Stimulated activated memory B cell treated with anti-CD40 and anti-IgM and Interleukin-4, amounts not matched to agents 10 μg/mL and 1 μg/mL and 100 μg/mL, for 72 hours (primary cell): ENCODE measurements at regions not wholly inside any gene's neighbourhood (a gene's known extent, or its start where the extent isn't known, plus 50 kb on each side); places are given as distances from the start of the nearest gene placed in this dataset.

Experiments used
- ATAC-seq: fragments of 150-1000 bp; cut with Tn5 transposase; 2 replicates; pipeline ENCODE4 v1.10.0; 2021
- H3K27ac Mint-ChIP-seq: one replicate; pipeline ENCODE4 v1.8.0; 2022; ENCODE audit warnings: mild to moderate bottlenecking, mixed read lengths
- H3K27me3 Mint-ChIP-seq: one replicate; pipeline ENCODE4 v1.8.0; 2022; ENCODE audit warnings: mixed read lengths
- H3K36me3 Mint-ChIP-seq: one replicate; pipeline ENCODE4 v1.8.0; 2022; ENCODE audit warnings: mixed read lengths
- H3K4me1 Mint-ChIP-seq: one replicate; pipeline ENCODE4 v1.8.0; 2022; ENCODE audit warnings: mixed read lengths
- H3K4me3 Mint-ChIP-seq: one replicate; pipeline ENCODE4 v1.8.0; 2022; ENCODE audit warnings: mild to moderate bottlenecking, moderate library complexity, mixed read lengths
- H3K9me3 Mint-ChIP-seq: one replicate; pipeline ENCODE4 v1.8.0; 2022; ENCODE audit warnings: mixed read lengths

DNA sequence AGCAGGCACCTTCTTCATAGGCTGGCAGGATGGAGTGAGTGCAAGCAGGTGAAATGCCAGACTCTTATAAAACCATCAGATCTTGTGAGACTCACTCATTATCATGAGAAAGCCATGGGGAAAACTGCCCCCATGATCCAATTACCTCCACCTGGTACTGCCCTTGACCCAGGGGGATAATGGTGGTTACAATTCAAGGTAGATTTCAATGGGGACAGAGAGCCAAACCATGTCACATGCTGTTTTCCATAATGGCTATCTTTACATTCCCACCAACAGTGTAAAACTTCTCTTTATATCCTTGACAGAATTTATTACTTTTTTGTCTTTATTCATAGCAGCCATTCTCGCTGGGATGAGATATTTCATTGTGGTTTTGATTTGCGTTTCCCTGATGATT, 663.0 kb upstream of the AGA start:
- Mint-ChIP-seq H3K4me3 (no peak overlapping the region), H3K4me1 (no peaks in the 10 kb centered on the region), H3K27me3 (no peaks in the 10 kb centered on the region), H3K9me3 (peaks cover 9% of the 10 kb centered on the region), H3K27ac (no peak overlapping the region), H3K36me3 (no peaks in the 10 kb centered on the region)
- ATAC-seq: no peak

DNA sequence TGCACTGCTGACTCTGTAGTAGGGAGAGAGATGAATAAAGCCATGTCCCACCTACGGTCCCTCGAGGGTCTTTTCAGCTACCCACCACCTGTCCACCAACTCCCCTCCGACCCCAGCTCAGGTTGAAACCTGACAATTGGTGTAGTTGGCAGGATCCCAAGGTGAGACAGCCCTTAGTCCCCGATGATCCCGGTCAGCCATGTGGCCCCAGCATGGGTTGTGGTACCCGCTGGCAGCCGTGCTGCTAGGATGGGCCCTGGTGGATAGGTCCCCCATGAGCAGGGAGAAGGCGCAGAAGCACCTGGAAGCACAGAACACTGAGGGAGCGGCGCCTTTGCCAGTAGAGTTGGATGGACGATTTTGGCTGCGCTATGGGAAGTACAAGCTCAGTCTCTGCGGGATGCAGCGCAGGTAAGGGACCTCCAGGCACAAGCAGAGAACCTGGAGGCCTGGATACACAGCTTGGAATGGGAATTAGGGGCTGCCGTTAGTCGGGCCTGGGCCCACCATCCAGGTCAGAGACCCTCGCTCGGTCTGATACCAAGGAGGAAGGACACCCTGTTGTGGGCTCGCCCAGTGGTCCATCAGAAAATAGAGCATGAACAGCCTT, 694.6 kb upstream of the AGA start:
- ATAC-seq: no peak
- Mint-ChIP-seq H3K9me3 (peaks cover 3% of the 10 kb centered on the region), H3K27ac (no peak overlapping the region), H3K36me3 (no peaks in the 10 kb centered on the region), H3K4me1 (no peaks in the 10 kb centered on the region), H3K27me3 (no peaks in the 10 kb centered on the region), H3K4me3 (no peak overlapping the region)

- no peaks in the 10 kb centered on the region for H3K36me3 Mint-ChIP-seq
- no peak overlapping the region for H3K4me3 Mint-ChIP-seq
- no peak for ATAC-seq
- H3K4me1 Mint-ChIP-seq: no peaks in the 10 kb centered on the region
- no peaks in the 10 kb centered on the region for H3K27me3 Mint-ChIP-seq
- peaks cover 3% of the 10 kb centered on the region for H3K9me3 Mint-ChIP-seq
- no peak overlapping the region for H3K27ac Mint-ChIP-seq
Observed at GRCh38 chr4:178137732-178138471, 695.7 kb upstream of the AGA start.

DNA sequence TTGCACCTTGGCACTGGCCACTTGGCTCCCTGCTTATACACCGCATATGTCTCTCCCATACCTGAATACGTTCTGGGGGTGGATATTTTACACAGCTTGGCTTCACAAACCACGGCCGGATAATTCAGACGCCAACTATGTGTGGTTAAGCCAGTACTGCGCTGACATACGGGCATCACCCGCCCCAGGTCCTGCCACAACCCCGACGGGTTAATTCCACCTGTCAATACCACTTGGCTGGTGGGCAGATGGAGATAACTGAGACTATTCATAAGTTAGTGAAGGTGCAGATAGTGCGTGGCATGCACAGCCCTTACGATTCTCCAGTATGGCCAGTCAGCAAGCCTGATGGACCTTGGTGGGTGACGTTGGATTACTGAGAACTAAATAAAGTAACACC, 696.3 kb upstream of the AGA start:
- H3K36me3 Mint-ChIP-seq: no peaks in the 10 kb centered on the region
- no peak overlapping the region for H3K27ac Mint-ChIP-seq
- no peak overlapping the region for H3K4me3 Mint-ChIP-seq
- no peaks in the 10 kb centered on the region for H3K4me1 Mint-ChIP-seq
- ATAC-seq: no peak
- H3K27me3 Mint-ChIP-seq: no peaks in the 10 kb centered on the region
- H3K9me3 Mint-ChIP-seq: peaks cover 3% of the 10 kb centered on the region

DNA sequence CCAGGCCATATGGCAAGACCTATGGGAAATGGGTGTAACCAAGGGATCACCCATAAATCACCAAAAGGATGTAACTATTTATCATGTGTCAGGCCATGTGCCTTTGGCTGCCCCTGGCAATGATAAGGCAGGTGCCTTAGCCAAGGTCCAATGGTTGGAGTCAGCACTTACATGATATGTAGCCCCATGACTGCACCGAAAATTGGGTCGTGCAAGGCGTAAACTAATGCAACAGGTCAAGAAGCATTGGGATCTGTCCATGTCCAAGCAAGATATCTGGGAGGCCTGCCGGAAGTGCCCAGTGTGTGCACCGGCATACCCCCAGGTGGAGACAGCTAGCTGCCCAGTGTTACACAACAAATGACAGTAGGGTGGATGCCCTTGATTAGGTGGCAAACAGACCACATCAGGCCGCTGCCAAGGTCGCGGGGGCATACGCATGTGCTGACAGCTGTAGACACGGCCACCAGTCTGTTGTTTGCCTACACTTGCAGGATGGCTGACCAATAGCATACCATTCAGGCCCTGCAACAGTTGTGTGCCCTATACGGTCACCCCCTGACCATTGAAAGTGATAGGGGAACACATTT, 698.2 kb upstream of the AGA start:
- Mint-ChIP-seq H3K9me3 (no peaks in the 10 kb centered on the region), H3K4me1 (no peaks in the 10 kb centered on the region), H3K36me3 (no peaks in the 10 kb centered on the region)

GRCh38 chr4:178142724-178143123, 700.5 kb upstream of the AGA start:
- Mint-ChIP-seq H3K27ac (no peak overlapping the region), H3K36me3 (no peaks in the 10 kb centered on the region), H3K27me3 (no peaks in the 10 kb centered on the region), H3K4me1 (no peaks in the 10 kb centered on the region), H3K4me3 (no peak overlapping the region), H3K9me3 (no peaks in the 10 kb centered on the region)
- no peak for ATAC-seq

More for the DNA sequence above, 698.2 kb upstream of the AGA start:
- H3K27me3 Mint-ChIP-seq: no peaks in the 10 kb centered on the region
- ATAC-seq: no peak
- no peak overlapping the region for H3K4me3 Mint-ChIP-seq
- H3K27ac Mint-ChIP-seq: no peak overlapping the region

DNA sequence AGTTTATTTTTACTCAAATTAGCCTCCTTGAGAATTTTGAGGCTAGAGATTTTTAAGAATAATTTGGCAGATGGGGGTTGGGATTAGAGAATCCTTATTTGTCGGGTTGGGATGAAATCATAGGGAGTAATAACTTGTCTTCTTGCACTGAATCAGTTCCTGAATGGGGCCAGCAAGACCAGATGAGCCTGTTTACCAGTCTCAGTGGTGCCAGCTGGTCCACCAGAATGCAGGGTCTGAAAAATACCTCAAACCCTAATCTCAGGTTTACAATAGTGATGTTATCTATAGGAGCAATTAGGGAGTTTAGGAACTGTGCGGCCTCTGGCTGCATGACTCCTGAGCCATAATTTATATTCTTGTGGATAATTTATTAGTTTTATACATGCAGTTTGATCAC, 705.9 kb upstream of the AGA start:
- no peak overlapping the region for H3K4me3 Mint-ChIP-seq
- H3K9me3 Mint-ChIP-seq: no peaks in the 10 kb centered on the region
- no peak overlapping the region for H3K27ac Mint-ChIP-seq

DNA sequence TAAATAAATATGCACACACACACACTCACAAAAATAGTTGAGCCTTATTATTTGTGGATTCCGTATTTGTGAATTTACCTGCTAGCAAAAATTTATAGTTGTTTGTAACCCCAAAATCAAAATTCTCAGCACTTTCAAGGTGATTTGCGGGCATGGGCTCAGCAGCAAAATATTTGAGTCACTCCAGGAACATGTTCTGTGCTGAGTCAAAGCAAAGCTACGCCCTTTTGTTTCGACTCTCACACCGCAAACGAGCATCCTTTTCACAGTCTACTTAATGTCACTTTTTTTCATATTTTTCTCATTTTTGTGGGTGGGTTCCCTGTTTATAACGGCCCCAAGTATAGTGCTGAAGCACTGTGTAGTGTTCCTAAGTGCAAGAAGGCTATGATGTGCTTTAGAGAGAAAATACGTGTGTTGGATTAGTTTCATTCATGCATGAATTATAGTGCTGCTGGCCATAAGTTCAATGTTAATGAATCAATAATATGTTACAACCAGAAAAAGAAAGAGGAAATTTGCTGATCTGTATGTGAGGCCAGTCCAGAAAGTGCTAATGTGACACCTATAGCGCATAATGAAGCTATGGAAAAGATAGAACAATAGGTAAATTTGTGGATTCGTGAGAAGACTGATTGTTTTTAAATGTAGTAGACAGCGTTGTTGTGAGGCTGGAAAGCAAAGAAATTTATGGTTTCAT, 723.2 kb upstream of the AGA start:
- H3K36me3 Mint-ChIP-seq: no peaks in the 10 kb centered on the region
- H3K4me1 Mint-ChIP-seq: no peaks in the 10 kb centered on the region
- no peak overlapping the region for H3K27ac Mint-ChIP-seq
- no peak for ATAC-seq
- no peaks in the 10 kb centered on the region for H3K27me3 Mint-ChIP-seq
- H3K9me3 Mint-ChIP-seq: peaks cover 10% of the 10 kb centered on the region
- no peak overlapping the region for H3K4me3 Mint-ChIP-seq

More for the DNA sequence above, 705.9 kb upstream of the AGA start:
- Mint-ChIP-seq H3K27me3 (no peaks in the 10 kb centered on the region), H3K36me3 (no peaks in the 10 kb centered on the region), H3K4me1 (no peaks in the 10 kb centered on the region)
- ATAC-seq: no peak

GRCh38 chr4:178165951-178166308, 723.7 kb upstream of the AGA start:
- no peak for ATAC-seq
- Mint-ChIP-seq H3K27ac (no peak overlapping the region), H3K36me3 (no peaks in the 10 kb centered on the region), H3K27me3 (no peaks in the 10 kb centered on the region), H3K4me3 (no peak overlapping the region), H3K4me1 (no peaks in the 10 kb centered on the region), H3K9me3 (peaks cover 9% of the 10 kb centered on the region)

- no peak for ATAC-seq
- no peaks in the 10 kb centered on the region for H3K27me3 Mint-ChIP-seq
- H3K4me1 Mint-ChIP-seq: no peaks in the 10 kb centered on the region
- H3K9me3 Mint-ChIP-seq: peaks cover 3% of the 10 kb centered on the region
- H3K4me3 Mint-ChIP-seq: no peak overlapping the region
- no peaks in the 10 kb centered on the region for H3K36me3 Mint-ChIP-seq
- no peak overlapping the region for H3K27ac Mint-ChIP-seq
Observed at GRCh38 chr4:178173771-178174170, 731.5 kb upstream of the AGA start.

- Mint-ChIP-seq H3K27me3 (no peaks in the 10 kb centered on the region), H3K27ac (no peak overlapping the region), H3K4me1 (no peaks in the 10 kb centered on the region), H3K4me3 (no peak overlapping the region), H3K36me3 (no peaks in the 10 kb centered on the region), H3K9me3 (peaks cover 3% of the 10 kb centered on the region)
- no peak for ATAC-seq
Observed at GRCh38 chr4:178174756-178175155, 732.5 kb upstream of the AGA start.

DNA sequence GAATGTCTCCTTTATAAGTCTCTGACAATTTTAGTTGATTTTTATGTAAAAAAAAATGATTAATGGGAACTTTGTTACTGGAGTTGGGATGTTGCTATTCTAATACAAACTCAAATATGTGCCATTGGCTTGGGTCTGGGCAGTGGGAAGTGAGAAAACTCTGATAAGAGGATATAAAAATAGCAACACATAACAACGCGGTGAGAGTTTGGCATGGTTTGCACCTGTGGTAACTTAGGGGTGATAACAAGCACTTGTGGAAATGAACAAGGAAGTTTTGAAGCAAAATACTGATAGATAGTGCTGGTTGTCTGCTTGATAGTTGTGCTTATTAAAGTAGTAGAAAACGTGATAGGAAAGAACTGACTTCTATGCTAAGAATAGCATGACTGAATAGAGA, 743.3 kb upstream of the AGA start:
- Mint-ChIP-seq H3K27ac (no peak overlapping the region), H3K27me3 (no peaks in the 10 kb centered on the region), H3K4me3 (no peak overlapping the region), H3K4me1 (no peaks in the 10 kb centered on the region), H3K9me3 (no peaks in the 10 kb centered on the region), H3K36me3 (no peaks in the 10 kb centered on the region)
- ATAC-seq: no peak

GRCh38 chr4:178192611-178193010, 750.4 kb upstream of the AGA start:
- ATAC-seq: no peak

DNA sequence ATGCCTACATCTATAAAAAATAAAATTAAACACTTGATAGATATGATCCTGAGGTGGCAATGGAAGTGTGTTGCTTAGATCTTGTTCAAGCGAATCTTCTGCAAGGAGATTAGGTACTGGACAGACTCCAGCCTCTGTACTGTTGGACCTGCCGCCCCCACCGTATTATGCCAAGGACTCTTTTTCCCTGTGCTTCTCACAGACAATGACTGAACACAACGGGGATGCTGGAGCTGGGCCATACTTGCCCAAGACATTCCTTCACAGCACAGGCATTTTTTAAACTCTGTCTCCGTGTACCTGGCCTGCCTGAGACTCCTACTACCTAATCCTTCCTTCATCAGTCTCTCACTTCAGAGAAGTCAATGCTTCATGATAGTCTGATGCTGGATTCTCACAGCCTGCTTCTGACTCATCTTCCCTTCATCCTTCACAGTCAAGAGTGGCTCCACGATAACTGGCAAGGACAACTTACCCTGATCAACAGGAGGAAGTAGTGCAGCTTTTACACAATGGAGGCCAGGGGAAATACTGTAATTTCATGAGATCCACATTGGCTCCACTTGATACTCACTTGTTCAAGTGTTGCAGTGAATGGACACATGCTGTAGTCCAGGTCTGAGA, 754.6 kb upstream of the AGA start:
- ATAC-seq: peak; percentile 27
- Mint-ChIP-seq H3K9me3 (peaks cover 4% of the 10 kb centered on the region), H3K27ac (no peak overlapping the region), H3K36me3 (no peaks in the 10 kb centered on the region), H3K4me3 (no peak overlapping the region), H3K4me1 (no peaks in the 10 kb centered on the region), H3K27me3 (no peaks in the 10 kb centered on the region)

More at GRCh38 chr4:178192611-178193010, 750.4 kb upstream of the AGA start:
- Mint-ChIP-seq H3K9me3 (peaks cover 5% of the 10 kb centered on the region), H3K4me1 (no peaks in the 10 kb centered on the region), H3K27me3 (no peaks in the 10 kb centered on the region), H3K4me3 (no peak overlapping the region), H3K36me3 (no peaks in the 10 kb centered on the region), H3K27ac (no peak overlapping the region)

- Mint-ChIP-seq H3K4me3 (no peak overlapping the region), H3K9me3 (peaks cover 4% of the 10 kb centered on the region), H3K4me1 (no peaks in the 10 kb centered on the region), H3K27me3 (no peaks in the 10 kb centered on the region), H3K36me3 (no peaks in the 10 kb centered on the region), H3K27ac (no peak overlapping the region)
- ATAC-seq: no peak
Observed at GRCh38 chr4:178198691-178199090, 756.5 kb upstream of the AGA start.
